HepG2 (cell line): ENCODE measurements at regions not wholly inside any gene's neighbourhood (a gene's known extent, or its start where the extent isn't known, plus 50 kb on each side); places are given as distances from the start of the nearest gene placed in this dataset.

Experiments
- CEBPB ChIP-seq: IDR thresholded peaks from 2 replicates; pipeline ENCODE4 v1.6.1; 2011; ENCODE audit warnings: low read depth, low read length, improper control_type of control experiment, borderline replicate concordance
- ELF1 ChIP-seq: sonication (generic); formaldehyde crosslinking; IDR thresholded peaks from 2 replicates; pipeline ENCODE4 v1.4.0; 2020; ENCODE audit warnings: missing genetic modification reagents
- ESRRA ChIP-seq: sonication (generic); formaldehyde crosslinking; IDR thresholded peaks from 2 replicates; pipeline ENCODE4 v1.5.1; 2020; ENCODE audit warnings: mild to moderate bottlenecking, low read depth, missing genetic modification reagents
- FOXC1 ChIP-seq: sonication (generic); formaldehyde crosslinking; IDR thresholded peaks from 2 replicates; pipeline ENCODE4 v1.8.0; 2022; ENCODE audit warnings: mild to moderate bottlenecking, missing genetic modification reagents, borderline replicate concordance
- POLR2A ChIP-seq, 2 experiments: IDR thresholded peaks; 2 replicates each; pipeline ENCODE4 v1.6.1; 2011; ENCODE audit warnings: low read depth in 2 of 2, low read length in 2 of 2, mild to moderate bottlenecking in 1 of 2, moderate library complexity in 1 of 2; ENCODE audit not compliant: insufficient read depth in 1 of 2
- POLR2AphosphoS5 ChIP-seq: IDR thresholded peaks from 2 replicates; pipeline ENCODE4 v1.6.1; 2012; ENCODE audit warnings: low read depth, low read length
- TF ChIP-seq, protein P1 (sequence below): sonication (generic); formaldehyde crosslinking; IDR thresholded peaks from 2 replicates; pipeline ENCODE4 v1.4.0; 2020; ENCODE audit warnings: mild to moderate bottlenecking, missing genetic modification reagents

GRCh38 chr7:70994176-70994575 is 137.8 kb upstream of the GALNT17 start:
- TF ChIP-seq POLR2A (IDR thresholded peaks at IDR 0.05; ENCODE audit: insufficient read depth in 1 of 2, low read depth in 2 of 2, low read length in 2 of 2) (no peak), ELF1 (CRISPR knock-in tag) (no peak), ESRRA (CRISPR knock-in tag) (no peak), POLR2AphosphoS5 (no peak), CEBPB (no peak), FOXC1 (CRISPR knock-in tag) (no peak)
- TF ChIP-seq, protein P1, sequence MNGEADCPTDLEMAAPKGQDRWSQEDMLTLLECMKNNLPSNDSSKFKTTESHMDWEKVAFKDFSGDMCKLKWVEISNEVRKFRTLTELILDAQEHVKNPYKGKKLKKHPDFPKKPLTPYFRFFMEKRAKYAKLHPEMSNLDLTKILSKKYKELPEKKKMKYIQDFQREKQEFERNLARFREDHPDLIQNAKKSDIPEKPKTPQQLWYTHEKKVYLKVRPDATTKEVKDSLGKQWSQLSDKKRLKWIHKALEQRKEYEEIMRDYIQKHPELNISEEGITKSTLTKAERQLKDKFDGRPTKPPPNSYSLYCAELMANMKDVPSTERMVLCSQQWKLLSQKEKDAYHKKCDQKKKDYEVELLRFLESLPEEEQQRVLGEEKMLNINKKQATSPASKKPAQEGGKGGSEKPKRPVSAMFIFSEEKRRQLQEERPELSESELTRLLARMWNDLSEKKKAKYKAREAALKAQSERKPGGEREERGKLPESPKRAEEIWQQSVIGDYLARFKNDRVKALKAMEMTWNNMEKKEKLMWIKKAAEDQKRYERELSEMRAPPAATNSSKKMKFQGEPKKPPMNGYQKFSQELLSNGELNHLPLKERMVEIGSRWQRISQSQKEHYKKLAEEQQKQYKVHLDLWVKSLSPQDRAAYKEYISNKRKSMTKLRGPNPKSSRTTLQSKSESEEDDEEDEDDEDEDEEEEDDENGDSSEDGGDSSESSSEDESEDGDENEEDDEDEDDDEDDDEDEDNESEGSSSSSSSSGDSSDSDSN (CRISPR knock-in tag), result no peak
